RPMI7951 (cell line): ENCODE measurements at regions not wholly inside any gene's neighbourhood (a gene's known extent, or its start where the extent isn't known, plus 50 kb on each side); places are given as distances from the start of the nearest gene placed in this dataset.
"Not testable (repeated sequence)": the region's sequence is repeated elsewhere in the genome, so short reads cannot be mapped to it uniquely, and the experiment has no call there.

ENCODE experiments used
- DNase-seq: peaks from one replicate; pipeline ENCODE4 v3.0.0-alpha.2; 2012; ENCODE audit warnings: low read depth

DNA sequence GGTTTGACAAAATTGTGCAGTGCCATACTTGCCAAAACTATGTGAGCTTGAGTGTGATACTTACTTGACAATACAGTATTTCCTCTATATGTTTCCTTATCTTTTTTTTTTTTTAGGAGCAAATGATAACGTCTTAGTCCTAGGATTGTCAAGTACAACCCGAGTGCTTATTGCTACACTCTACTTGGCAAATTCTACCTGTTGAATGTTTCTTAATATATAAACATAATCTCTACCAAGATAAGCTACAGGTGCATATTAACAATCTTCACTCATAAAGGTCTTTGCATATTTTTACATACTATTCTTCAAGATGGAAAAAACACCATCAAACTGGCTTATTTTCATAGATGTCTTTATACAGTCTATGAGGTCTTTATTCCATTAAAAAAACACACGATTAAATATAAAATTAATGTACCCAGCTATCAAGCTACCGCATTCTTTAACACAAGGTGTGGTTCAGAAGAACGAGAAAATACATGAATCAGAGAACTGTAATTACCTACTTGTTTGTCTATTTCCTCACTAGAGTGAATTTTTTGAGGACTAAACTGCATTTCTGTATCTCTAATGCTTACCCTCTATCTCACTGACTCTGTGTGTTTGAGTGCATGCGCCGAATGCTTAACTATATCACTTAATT is 76.1 kb upstream of the PDSS1 start:
- DNase-seq, result no peak

DNA sequence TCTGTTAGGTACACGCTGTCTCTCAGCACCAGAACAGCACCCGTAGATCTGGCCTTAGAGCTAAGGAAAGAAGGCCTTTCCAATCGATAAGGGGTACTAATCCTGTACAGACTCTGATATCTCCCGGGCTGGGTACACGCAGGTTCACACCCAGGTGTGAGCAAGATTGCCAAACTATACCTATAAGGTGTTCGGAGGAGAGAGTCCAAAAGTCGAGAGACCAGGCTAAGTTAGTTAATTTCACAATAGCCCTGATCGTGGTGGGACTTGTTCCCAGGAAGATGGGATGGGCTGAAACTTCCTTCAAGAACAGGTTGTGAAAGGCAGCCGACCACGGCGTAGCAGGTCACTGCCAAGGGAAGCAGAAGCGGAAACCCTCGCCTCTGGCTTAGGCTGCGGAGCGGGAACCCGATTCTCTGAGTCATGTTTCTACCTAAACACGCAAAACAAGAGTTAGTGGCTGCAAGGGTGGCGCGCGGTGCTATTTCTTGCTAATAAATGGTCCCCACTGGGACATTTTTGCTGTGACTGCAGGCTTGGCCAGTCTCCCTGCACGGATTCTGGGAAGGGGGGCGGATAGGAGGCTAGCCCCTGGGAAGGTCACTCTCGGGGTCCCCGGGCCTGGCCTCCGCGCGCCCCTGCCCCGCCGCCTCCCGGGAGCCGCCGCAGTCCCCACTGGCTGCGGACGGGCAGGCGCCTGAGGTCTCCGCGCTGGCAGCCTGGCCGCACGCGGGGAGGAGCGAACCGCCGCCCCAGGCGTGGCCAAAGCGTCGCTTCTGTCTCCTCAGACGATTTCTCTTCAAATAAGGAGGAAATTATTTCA is 75.4 kb upstream of the PDSS1 start:
- peak; percentile 14 for DNase-seq

DNA sequence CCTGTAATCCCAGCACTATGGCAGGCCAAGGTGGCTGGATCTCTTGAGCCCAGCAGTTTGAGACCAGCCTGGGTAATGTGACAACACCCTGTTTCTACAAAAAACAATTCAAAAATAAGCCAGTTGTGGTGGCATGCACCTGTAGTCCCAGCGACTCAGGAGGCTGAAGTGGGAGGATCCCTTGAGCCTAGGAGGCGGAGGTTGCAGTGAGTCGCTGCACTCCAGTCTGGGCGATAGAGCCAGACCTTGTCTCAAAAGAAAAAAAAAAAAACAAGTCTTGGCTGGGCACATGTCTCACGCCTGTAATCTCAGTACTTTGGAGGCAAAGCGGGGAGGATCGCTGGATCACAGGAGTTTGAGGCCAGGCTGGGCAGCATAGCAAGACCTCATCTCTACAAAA is 74.6 kb upstream of the PDSS1 start:
- no peak for DNase-seq

DNA sequence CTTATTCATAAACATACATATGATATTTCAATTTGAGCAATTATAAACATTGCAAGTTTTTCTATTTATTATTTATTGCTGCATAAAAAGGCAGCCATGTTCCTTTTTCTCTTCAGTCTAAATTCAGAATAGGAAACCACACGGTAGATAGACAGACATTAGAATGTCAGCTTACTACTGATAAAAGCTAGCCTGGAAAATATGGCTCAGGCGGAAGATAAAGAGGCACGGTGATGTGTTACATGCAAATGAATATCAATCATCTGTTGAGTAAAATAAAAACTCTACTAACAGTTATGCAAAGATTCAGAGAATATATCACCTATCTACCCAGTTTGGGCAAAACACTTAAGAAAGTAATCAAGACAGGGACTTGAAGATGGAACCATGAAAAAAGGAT is 73.5 kb upstream of the PDSS1 start:
- DNase-seq, result no peak

GRCh38 chr10:26626066-26626465 is 71.4 kb upstream of the PDSS1 start:
- no peak for DNase-seq

- peak; percentile 13 for DNase-seq
These were observed 70.2 kb upstream of the PDSS1 start for GRCh38 chr10:26627324-26627723.

DNA sequence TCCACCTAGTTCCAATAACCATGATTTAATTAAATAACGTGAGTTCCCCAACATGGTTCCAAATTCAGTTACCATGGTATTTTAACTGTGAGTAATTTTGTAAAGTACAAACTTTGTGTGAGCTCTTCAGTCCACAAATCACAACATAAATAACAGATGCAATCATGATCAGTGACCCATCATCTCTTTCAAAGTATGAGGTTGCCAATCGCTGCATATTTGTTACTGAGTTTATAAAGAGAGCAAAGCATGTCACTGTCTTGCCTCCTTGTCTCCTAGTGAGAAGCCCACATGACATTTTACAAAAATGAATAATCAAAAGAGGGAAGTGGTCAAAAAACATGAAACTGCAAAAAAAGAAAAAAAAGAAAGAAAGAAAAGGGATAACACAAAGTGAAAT is 69.1 kb upstream of the PDSS1 start:
- no peak for DNase-seq

GRCh38 chr10:26632171-26632570 is 65.3 kb upstream of the PDSS1 start:
- not testable (repeated sequence) for DNase-seq

- not testable (repeated sequence) for DNase-seq
These were observed 63.4 kb upstream of the PDSS1 start for GRCh38 chr10:26634111-26634510.

GRCh38 chr10:26637521-26638275 is 59.8 kb upstream of the PDSS1 start:
- no peak for DNase-seq

DNA sequence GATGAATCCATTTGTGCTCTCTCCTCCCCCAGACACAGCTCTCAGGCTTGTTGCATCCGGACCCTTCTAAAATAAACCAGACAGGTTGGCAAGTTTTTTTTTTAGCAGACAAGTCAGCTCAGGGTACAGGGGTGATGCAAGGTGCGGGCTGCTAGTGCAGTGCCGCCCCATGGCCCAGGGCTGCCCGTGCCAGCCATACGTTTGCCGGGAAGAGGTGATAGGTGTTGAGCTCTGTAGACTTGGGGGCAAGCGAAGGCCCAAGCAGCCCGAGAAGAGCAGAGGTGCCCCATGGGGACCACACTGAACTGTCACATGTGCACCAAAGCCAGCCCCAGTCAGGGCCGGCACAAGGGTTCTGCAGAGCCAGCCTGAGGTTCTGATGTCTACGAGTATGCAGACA is 57.1 kb upstream of the PDSS1 start:
- DNase-seq, result no peak

DNA sequence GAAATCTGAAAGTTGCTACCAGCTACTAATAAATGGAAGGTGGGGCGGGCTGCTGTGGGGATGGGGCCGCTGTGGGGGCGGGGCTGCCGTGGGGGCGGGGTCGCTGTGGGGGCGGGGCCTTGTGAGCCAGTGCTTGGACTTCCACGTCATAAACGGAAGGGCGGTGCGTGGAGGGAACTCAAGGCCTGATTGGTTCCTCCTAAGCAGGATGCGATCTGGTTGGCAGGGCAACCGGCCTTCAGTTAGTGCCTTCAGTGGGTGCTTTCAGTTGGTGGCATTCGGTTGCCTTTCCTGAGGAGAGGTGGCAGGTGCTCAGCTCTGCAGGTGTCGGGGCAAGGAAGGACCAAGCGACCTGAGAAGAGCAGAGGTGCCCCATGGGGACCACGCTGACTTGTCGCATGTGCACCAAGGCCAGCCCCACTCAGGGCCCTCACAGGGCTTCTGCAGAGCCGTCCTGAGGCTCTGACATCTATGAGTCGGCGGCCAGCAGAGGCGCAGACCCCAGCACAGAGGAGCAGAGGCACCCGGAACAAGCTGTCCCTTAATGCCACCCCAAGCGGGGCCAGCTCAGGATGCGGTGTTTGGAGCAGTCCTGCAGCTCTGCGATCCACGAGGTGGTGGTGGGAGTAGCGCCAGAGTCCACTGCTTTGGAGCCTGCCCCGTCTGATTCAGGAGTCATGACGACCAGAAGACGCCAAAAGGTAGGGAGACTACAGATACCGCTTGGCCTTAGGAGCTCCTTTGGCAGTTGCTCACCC is 54.4 kb upstream of the PDSS1 start:
- DNase-seq, result no peak

GRCh38 chr10:26647602-26648244 is 49.8 kb upstream of the PDSS1 start:
- no peak for DNase-seq
